ENCODE measurements at regions not wholly inside any gene's neighbourhood (a gene's known extent, or its start where the extent isn't known, plus 50 kb on each side); places are given as distances from the start of the nearest gene placed in this dataset.

DNA sequence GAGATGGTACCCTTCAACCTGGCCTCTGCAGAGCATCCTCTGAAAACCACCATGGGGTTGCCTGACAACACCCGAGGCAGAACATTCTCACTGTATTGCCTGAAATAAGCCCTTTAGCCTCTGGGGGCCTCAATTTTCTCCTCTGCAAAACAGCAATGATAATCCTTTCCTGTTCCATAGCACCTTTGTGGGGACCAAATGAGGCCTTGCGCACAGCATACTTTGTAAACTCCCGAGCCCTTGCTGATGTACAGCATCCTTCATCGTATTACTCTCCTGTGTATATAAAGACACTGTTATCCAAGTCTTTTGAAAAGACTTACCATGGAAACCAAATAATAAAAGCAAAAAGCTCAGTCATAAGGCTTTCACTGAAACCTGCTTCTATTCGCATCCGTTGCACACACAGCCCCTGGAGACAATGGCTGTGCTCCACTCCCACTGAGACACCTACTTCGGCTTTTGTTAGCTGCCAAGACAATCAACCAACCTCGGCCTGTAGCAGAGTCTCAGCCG is 276.0 kb downstream of the FOXO1 start:
- H3K27ac Mint-ChIP-seq = peak overlapping the region; percentile 73
- POLR2A ChIA-PET = interaction anchor here (1.0 to 2.6 kb wide), 8 partner anchors 20 to 275 kb away, joined by 3 to 11 read pairs (median 8); partner anchors contain the start of gene FOXO1
- H3K36me3 Mint-ChIP-seq (ENCODE audit: low read depth) = peaks cover 19% of the 10 kb centered on the region
- H3K4me1 Mint-ChIP-seq (ENCODE audit: low read depth) = peaks cover 52% of the 10 kb centered on the region
- H3K27me3 Mint-ChIP-seq (ENCODE audit: low read depth) = no peaks in the 10 kb centered on the region
- peaks cover 7% of the 10 kb centered on the region for H3K9me3 Mint-ChIP-seq (ENCODE audit: insufficient read depth)
- peak overlapping the region; percentile 27 for H3K4me3 Mint-ChIP-seq
- CTCF ChIA-PET = interaction anchor here (0.7 to 1.9 kb wide), 3 partner anchors 61 to 321 kb away, joined by 3 to 10 read pairs (median 3); no protein-coding TSS in a partner anchor
- DNase-seq = peak; percentile 36
- ATAC-seq = no peak

DNA sequence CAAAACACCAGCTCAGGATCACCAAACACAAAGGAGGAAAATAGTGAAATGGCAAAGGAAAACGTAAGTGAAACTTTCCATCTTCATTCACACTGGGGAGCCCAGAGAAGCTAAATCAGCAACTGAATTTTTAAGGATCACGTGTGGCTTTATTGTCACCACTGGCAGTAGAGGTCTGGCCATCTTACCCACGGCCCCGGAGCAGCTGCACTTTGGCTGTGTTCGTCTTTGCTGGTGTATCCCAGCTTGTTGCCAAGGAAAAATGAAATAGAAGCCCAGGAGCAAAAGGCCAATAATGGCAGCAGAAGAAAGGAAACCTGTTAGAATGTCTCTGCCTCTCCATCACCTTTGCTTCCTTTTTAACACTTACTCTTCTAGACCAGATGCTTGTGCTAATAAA is 274.7 kb downstream of the FOXO1 start:
- ChIA-PET CTCF (interaction anchor here (1.3 kb wide), 1 partner anchor 95 kb away, joined by 3 read pairs; no protein-coding TSS in a partner anchor), POLR2A (interaction anchor here (0.6 kb wide), 1 partner anchor 1551 kb away, joined by 3 read pairs; no protein-coding TSS in a partner anchor)
- no peak for ATAC-seq
- Mint-ChIP-seq H3K4me1 (ENCODE audit: low read depth) (peaks cover 41% of the 10 kb centered on the region), H3K9me3 (ENCODE audit: insufficient read depth) (peaks cover 9% of the 10 kb centered on the region), H3K4me3 (no peak overlapping the region), H3K27ac (no peak overlapping the region), H3K36me3 (ENCODE audit: low read depth) (peaks cover 14% of the 10 kb centered on the region), H3K27me3 (ENCODE audit: low read depth) (no peaks in the 10 kb centered on the region)
- DNase-seq = no peak

DNA sequence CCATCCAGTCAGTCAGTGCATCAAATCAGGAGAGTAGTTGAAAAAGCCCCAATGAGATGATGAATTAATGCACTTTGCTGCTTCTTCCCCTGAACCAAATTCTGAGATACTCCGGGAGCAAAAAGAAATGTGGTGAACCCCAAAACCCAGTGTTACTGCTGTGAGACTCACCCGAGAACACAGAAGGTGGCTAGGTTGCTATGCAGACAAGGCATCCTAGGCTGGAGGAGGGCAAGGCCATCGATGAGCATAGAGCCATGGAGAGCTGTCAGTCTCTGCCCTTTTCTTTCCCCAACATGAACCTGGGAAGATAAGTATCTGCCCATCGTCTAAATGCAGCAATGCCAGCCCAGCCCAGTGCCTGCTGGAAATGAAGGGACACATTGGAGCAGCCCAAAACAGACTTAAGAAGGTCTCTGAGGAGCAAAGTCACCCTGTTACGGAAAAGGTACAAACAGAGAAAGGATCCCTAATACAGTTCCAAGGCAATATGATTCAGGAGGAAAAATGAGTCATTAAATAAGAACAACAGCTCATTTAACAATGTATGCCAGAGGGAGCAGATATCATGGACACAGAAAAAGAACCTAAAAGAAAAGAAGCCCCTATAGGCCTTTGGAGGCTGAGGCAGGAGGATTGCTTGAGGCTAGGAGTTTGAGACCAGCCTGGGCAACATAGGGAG is 272.0 kb downstream of the FOXO1 start:
- CTCF ChIA-PET = interaction anchor here (1.2 kb wide), 1 partner anchor 44 kb away, joined by 7 read pairs; no protein-coding TSS in a partner anchor
- peaks cover 3% of the 10 kb centered on the region for H3K9me3 Mint-ChIP-seq (ENCODE audit: insufficient read depth)
- POLR2A ChIA-PET = no interaction called here
- H3K4me3 Mint-ChIP-seq = no peak overlapping the region
- H3K4me1 Mint-ChIP-seq (ENCODE audit: low read depth) = peaks cover 22% of the 10 kb centered on the region
- no peak overlapping the region for H3K27ac Mint-ChIP-seq
- H3K27me3 Mint-ChIP-seq (ENCODE audit: low read depth) = no peaks in the 10 kb centered on the region
- peak; percentile 35 for ATAC-seq
- no peak for DNase-seq
- peaks cover under 1% of the 10 kb centered on the region for H3K36me3 Mint-ChIP-seq (ENCODE audit: low read depth)

DNA sequence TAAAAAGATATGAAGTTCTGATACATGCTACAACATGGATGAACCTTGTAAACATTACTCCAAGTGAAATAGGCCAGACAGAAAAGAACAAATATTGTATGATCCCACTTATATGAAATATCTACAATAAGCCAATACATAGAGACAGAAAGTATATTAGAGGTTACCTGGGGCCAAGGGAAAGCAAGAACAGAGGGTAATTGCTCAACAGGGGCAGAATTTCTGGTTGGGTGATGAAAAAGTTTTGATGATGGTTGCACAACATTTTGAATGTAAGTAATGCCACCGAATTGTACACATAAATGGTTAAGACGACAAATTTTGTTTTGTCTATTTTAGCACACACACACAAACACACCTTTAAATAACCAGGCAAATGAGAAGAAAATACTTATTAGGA is 268.4 kb downstream of the FOXO1 start:
- CTCF ChIA-PET = no interaction called here
- peaks cover 27% of the 10 kb centered on the region for H3K4me1 Mint-ChIP-seq (ENCODE audit: low read depth)
- H3K27me3 Mint-ChIP-seq (ENCODE audit: low read depth) = no peaks in the 10 kb centered on the region
- no peaks in the 10 kb centered on the region for H3K36me3 Mint-ChIP-seq (ENCODE audit: low read depth)
- ATAC-seq (no peak), DNase-seq (no peak)
- H3K4me3 Mint-ChIP-seq = no peak overlapping the region
- peaks cover 3% of the 10 kb centered on the region for H3K9me3 Mint-ChIP-seq (ENCODE audit: insufficient read depth)
- POLR2A ChIA-PET = no interaction called here
- no peak overlapping the region for H3K27ac Mint-ChIP-seq

DNA sequence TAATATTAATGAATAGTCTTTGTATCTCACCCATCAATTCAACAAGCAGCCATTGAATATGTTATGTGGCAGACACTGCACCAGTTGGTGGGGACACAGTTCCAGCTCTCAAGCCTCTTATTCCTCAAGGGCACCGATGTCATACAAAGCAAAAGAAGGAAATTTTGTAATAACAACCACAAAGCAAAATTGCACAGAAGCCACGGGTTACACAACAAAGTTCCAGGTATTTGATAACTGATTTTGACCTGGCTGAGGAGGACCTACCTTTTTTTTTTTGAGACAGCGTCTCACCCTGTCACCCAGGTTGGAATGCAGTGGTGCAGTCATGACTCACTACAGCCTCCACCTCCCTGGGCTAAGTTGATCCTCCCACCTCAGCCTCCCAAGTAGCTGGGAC is 266.7 kb downstream of the FOXO1 start:
- peaks cover 27% of the 10 kb centered on the region for H3K4me1 Mint-ChIP-seq (ENCODE audit: low read depth)
- ATAC-seq (no peak), DNase-seq (no peak)
- H3K4me3 Mint-ChIP-seq = no peak overlapping the region
- H3K9me3 Mint-ChIP-seq (ENCODE audit: insufficient read depth) = peaks cover 3% of the 10 kb centered on the region
- no peak overlapping the region for H3K27ac Mint-ChIP-seq
- H3K27me3 Mint-ChIP-seq (ENCODE audit: low read depth) = no peaks in the 10 kb centered on the region
- no peaks in the 10 kb centered on the region for H3K36me3 Mint-ChIP-seq (ENCODE audit: low read depth)
- ChIA-PET CTCF (no interaction called here), POLR2A (no interaction called here)

DNA sequence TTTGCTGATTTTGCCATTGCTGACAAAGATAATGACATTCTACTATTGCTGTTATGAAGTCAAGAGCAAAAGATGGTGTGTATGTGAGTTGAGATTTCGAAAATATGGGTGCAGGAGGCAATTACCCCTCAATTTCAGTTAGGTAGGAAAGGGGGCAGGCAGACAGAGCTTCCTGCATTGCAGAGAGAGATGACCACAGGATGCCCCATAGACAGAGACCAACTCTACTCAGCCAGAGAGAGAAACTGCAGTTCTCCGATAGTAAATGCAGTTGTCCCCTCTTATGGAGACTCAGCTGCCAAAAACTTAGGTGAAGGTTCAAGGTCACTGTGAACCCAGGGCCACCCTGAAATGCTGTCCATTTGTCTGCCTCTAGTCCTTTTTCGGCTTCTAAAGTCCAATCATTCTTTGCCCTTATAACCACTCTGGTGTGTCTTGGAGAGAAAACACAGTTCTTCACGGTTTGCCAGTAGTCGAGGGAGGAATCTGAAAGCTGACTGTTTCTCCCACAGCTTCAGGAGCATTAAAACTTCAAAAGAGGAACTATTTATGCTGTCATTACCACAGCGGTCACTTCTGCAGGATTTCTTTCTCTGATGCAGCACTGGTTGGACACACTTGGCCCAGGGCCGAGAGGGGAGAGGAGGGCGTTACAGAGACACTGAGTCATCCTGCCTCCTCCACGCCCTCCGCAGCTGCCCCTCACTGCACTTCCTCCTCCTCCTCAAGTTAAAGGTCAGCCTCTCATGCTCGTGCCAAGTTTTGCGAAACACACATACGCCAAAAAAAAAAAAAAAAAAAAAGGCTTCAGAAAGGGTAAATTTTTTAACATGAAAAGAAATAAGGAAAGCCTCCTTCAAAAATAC is 264.3 kb downstream of the FOXO1 start:
- H3K4me3 Mint-ChIP-seq = no peak overlapping the region
- no peaks in the 10 kb centered on the region for H3K36me3 Mint-ChIP-seq (ENCODE audit: low read depth)
- DNase-seq = peak; percentile 43
- ChIA-PET CTCF (no interaction called here), POLR2A (interaction anchor here (0.6 to 1.3 kb wide), 2 partner anchors 13 to 272 kb away, joined by 3 read pairs; no protein-coding TSS in a partner anchor)
- ATAC-seq = peak; percentile 77
- H3K9me3 Mint-ChIP-seq (ENCODE audit: insufficient read depth) = no peaks in the 10 kb centered on the region
- H3K4me1 Mint-ChIP-seq (ENCODE audit: low read depth) = peaks cover 27% of the 10 kb centered on the region
- H3K27ac Mint-ChIP-seq = peak overlapping the region; percentile 10
- H3K27me3 Mint-ChIP-seq (ENCODE audit: low read depth) = no peaks in the 10 kb centered on the region

DNA sequence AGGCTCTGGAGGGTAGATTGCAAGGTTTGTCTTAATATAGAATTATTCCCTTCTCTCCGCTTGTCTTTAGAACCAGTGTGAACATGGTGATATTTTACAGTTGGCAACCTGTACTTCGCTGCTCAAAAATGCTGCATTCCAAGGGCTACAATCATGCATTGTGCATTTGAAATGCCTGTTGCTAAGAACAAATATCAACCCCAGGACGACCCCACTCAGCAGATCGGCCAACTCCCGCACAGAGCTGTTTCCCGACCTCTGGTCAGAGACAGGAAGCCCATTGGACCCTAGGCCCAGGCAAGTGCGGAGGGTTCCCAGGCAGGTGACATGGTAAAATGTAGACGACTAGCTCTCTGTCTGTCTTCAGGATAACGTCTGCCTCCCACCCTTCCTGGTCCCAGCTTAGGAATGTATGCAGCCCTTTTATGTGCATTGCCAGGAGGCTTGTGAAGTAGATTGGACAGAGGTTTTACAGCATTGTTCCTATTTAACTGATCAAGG is 263.5 kb downstream of the FOXO1 start:
- no peak for ATAC-seq
- peaks cover 27% of the 10 kb centered on the region for H3K4me1 Mint-ChIP-seq (ENCODE audit: low read depth)
- no peaks in the 10 kb centered on the region for H3K36me3 Mint-ChIP-seq (ENCODE audit: low read depth)
- POLR2A ChIA-PET = interaction anchor here (0.6 kb wide), 1 partner anchor 273 kb away, joined by 3 read pairs; no protein-coding TSS in a partner anchor
- no peak overlapping the region for H3K27ac Mint-ChIP-seq
- CTCF ChIA-PET = no interaction called here
- DNase-seq = no peak
- H3K9me3 Mint-ChIP-seq (ENCODE audit: insufficient read depth) = no peaks in the 10 kb centered on the region
- no peaks in the 10 kb centered on the region for H3K27me3 Mint-ChIP-seq (ENCODE audit: low read depth)
- no peak overlapping the region for H3K4me3 Mint-ChIP-seq

DNA sequence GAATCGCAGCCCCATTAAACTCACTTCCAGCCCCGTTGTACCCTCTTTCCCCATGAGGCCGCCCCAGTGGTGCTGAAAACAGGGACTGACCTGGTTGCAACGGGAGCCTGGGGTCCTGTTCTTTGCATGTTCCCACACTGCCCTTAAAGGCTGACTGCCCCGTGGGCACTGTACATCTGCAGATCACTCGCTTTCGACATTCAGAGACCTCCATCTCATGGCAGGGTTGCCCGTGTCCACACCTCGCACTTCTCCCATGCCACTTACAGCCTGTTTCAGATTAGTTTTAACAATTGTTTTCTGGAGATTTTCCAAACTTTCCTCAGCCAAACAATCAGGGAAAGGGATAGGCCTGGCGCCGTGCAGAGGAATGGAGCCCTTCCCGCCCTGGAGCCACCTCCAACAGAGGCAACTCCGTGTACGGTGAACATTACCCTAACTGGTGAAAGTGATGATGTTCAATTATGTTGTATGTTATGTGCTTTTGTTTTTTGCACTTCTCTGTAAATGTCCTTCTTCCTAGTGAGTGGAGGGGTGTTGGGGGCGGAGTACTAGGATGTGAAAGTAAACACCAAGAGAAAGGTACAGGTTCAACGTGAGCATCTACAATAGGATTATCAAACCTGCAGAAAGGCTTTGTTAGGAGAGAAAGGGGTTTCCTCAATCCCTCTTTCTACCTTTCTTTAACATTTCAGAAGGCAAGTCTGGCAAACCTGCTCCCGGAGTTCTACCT is 262.8 kb downstream of the FOXO1 start:
- ATAC-seq = no peak
- no peak overlapping the region for H3K27ac Mint-ChIP-seq
- H3K4me3 Mint-ChIP-seq = no peak overlapping the region
- peaks cover 27% of the 10 kb centered on the region for H3K4me1 Mint-ChIP-seq (ENCODE audit: low read depth)
- no peaks in the 10 kb centered on the region for H3K9me3 Mint-ChIP-seq (ENCODE audit: insufficient read depth)
- ChIA-PET POLR2A (no interaction called here), CTCF (no interaction called here)
- no peaks in the 10 kb centered on the region for H3K27me3 Mint-ChIP-seq (ENCODE audit: low read depth)
- no peak for DNase-seq
- no peaks in the 10 kb centered on the region for H3K36me3 Mint-ChIP-seq (ENCODE audit: low read depth)

DNA sequence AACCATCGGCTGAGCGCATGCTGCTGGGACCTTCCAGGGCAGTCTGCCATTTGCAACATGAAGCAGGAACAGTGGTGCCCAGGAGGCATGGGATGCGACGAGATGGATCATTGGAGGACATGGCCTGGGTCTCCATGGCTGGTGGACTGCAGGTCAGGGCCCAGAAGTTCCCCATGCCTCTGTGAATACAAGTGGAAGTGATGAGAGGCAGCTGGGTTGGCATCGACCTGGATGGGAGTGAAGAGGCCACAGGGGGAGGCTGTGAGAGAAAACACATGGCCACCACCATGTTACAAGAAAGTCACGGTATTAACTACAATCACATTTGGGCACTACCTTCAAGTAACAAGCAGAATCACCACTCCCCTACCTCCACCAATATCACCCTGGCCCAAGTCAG is 262.0 kb downstream of the FOXO1 start:
- Mint-ChIP-seq H3K27ac (no peak overlapping the region), H3K4me1 (ENCODE audit: low read depth) (peaks cover 27% of the 10 kb centered on the region), H3K9me3 (ENCODE audit: insufficient read depth) (no peaks in the 10 kb centered on the region), H3K27me3 (ENCODE audit: low read depth) (no peaks in the 10 kb centered on the region), H3K4me3 (no peak overlapping the region), H3K36me3 (ENCODE audit: low read depth) (no peaks in the 10 kb centered on the region)
- ChIA-PET CTCF (no interaction called here), POLR2A (no interaction called here)
- ATAC-seq (no peak), DNase-seq (no peak)

DNA sequence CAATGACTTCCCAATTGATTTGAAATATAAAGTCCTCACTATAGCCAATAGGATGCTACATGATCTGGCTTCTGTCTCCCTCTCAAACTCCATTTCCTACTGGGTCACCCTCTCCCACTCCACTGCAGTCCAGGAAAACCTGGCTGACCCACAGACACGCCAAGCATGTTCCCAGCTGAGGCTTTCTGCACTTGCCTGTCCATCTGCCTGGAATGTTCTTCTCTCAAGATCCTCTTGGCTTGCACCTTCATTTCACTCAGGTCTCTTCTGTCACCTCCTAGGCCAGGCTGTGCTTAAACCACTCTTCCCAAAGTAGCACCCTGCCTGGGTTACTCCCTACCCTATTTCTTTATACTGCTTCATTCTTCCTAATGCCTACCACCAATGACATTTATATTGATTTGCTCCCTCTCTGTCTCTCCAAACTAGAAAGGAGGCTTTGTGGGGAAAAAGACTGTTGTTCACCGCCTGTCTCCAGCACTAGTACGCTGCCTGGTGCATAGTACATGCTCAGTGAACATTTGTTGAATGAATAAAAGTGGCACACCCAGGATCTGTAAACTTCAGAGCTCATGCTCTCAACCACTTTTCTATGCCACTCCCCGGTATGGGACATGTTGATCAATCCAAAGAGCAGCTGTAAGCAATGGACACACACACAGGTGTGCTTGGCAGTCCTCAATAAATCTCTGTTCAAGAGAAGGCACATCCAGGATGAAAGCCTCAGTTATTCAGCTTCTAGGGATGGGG is 261.3 kb downstream of the FOXO1 start:
- no peaks in the 10 kb centered on the region for H3K36me3 Mint-ChIP-seq (ENCODE audit: low read depth)
- ATAC-seq (no peak), DNase-seq (no peak)
- H3K4me1 Mint-ChIP-seq (ENCODE audit: low read depth) = peaks cover 27% of the 10 kb centered on the region
- H3K27ac Mint-ChIP-seq = no peak overlapping the region
- H3K9me3 Mint-ChIP-seq (ENCODE audit: insufficient read depth) = no peaks in the 10 kb centered on the region
- CTCF ChIA-PET = no interaction called here
- POLR2A ChIA-PET = no interaction called here
- no peaks in the 10 kb centered on the region for H3K27me3 Mint-ChIP-seq (ENCODE audit: low read depth)
- H3K4me3 Mint-ChIP-seq = no peak overlapping the region
